ENCODE measurements at regions not wholly inside any gene's neighbourhood (a gene's known extent, or its start where the extent isn't known, plus 50 kb on each side); places are given as distances from the start of the nearest gene placed in this dataset.
A peak's percentile ranks its signal among the peaks of the same experiment; 100 is the strongest.

DNA sequence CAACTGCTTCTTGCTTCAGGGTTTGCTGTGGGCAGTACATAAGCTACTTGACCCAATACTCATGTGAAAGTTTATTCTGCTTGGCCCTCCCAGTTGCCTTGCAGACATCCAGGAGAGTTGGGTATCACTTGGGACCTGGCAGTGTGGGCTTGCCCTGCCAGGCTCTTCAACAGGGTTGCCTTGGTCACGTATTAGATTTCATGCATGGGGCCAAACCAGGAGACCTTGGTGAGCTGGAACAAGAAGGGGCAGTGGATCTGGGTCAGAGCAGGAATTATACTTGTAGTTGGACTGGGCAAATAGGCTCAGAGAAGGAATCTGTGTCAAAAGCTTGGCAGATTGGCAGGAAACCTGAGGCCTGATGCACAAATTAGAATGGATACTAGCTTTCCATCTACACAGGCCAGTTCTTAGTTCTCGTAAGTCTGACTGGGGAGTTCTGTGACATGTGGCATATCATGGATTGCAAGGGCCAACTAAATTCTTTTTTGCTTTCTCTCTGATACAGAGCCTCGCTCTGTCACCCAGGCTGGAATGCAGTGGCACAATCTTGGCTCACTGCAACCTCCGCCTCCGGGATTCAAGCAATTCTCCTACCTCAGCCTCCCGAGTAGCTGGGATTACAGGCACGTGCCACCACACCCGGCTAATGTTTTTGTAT lies 192.6 kb upstream of the SERP2 start:
- TF ChIP-seq, protein P1, sequence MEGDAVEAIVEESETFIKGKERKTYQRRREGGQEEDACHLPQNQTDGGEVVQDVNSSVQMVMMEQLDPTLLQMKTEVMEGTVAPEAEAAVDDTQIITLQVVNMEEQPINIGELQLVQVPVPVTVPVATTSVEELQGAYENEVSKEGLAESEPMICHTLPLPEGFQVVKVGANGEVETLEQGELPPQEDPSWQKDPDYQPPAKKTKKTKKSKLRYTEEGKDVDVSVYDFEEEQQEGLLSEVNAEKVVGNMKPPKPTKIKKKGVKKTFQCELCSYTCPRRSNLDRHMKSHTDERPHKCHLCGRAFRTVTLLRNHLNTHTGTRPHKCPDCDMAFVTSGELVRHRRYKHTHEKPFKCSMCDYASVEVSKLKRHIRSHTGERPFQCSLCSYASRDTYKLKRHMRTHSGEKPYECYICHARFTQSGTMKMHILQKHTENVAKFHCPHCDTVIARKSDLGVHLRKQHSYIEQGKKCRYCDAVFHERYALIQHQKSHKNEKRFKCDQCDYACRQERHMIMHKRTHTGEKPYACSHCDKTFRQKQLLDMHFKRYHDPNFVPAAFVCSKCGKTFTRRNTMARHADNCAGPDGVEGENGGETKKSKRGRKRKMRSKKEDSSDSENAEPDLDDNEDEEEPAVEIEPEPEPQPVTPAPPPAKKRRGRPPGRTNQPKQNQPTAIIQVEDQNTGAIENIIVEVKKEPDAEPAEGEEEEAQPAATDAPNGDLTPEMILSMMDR (IDR thresholded peaks at IDR 0.05) = no peak

DNA sequence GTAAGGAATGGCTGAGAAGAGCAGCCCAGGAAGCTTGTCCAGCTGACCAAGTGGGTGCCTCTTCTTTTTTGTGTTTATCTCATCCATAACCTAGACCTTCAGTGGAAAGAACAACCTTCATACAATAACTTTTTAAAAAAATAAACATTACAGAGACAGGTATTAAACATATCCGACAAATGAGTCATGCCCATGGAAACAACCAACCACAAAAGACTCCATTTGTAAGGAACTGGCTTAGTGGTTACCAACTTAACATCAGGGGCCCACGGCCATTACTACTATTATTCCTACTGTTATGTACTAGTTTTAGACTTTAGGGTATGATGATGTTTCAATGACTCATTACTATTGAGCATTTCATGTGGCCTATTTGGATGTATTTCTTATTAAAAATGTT lies 191.7 kb upstream of the SERP2 start:
- TF ChIP-seq, protein P1 (IDR thresholded peaks at IDR 0.05) = no peak

DNA sequence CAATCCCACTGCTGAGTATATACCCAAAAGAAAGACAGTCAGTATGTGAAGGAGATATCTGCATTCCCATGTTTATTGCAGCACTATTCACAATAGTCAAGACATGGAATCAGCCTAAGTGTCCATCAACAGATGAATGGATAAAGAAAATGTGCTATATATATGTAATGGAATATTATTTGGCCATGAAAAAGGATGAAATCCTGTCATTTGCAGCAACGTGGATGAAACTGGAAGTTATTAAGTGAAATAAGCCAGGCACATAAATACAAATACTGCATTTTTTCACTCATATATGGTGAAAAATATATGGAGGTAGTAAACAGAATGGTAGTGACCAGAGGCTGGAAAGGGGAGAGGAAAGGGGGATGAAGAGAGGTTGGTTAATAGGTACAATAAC lies 188.9 kb upstream of the SERP2 start:
- TF ChIP-seq, protein P1 (IDR thresholded peaks at IDR 0.05) = no peak

DNA sequence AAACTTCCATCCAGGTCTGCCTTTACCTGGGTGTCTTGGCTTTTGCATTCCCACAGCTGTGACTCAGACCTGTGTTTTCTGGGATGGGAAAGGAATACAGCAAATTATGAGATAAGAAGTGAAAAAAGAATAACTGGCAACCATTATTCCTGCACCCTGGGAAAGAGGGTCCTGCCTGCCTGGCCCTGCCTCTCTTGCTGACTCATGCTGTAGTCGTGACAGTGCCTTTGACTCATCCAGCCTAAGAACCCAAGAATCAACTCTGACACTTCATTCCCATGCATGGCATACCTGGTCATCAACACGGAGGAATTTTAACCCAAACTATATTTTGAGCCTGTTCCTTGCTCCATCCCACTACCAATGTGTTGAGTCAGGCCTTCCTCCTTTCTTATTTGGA lies 185.4 kb upstream of the SERP2 start:
- TF ChIP-seq, protein P1 (IDR thresholded peaks at IDR 0.05) = no peak

DNA sequence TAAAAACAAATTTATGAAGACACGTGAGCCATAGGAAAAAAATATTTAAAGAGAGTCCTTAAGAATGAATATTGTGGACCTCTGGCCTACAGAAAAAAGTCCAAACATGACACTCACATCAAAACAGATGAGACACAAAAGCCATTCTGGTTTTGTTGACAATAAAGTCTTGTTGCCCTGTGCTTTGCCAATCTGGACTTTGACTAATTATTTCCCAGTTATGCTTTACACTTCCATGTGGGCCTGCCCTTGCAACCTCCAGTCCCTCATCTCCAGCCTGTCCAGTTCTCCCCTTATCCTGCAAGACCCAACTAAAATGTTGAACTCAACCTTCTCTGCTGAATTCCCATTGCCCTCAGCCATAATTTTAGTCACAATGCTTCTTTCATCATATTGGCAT lies 184.5 kb upstream of the SERP2 start:
- TF ChIP-seq, protein P1 (IDR thresholded peaks at IDR 0.05) = no peak

DNA sequence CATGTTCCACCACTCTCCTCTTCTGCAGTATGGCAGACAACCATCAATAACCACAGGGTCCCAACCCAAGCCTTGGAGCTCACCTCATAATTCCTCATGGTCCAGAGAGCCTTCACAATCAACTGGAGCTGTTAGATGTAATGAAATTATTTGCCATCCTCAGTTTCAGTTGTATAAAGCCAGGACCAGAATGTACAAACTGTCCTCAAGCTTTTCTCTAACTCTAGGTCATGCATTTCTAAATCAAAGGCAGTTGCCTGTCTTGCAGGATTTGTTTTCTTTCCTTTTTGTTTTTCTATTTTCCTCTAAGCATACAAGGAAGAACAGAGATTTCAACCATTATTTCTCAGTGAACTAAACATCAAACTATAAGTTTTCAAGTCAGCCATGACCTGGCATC lies 182.5 kb upstream of the SERP2 start:
- TF ChIP-seq, protein P1 (IDR thresholded peaks at IDR 0.05) = no peak

DNA sequence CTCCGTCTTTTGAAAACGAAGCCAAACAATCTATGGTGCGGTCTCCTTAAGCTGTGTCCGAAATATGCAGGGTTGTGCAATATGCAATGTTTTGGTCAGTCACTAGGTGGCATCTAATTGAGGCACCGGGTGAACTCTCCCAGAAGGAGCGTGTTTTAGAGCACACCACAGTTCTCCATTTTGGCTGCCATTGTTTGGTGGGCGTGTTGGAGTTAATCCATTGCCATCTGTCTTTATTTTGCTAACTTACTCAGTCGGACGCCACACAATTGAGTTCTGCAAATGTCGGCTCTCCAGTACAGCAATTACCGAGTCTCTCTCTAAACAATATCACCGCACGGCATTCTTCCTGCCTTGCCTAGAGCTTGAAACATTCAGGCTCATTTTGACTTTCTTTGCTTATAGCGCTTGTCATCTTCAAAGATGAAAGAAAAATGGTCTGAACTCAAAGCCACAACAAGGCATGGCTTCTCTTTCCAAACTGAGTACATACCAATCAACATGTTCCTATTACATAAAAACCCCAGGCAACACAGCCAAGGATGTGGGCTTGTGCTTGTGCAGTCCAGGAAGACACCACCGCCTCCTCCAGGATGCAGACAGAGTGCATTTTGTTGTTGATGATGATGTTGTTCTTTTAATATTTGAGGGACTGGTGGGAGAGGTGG lies 182.0 kb upstream of the SERP2 start:
- TF ChIP-seq, protein P1 (IDR thresholded peaks at IDR 0.05) = peak; percentile 61

Measured in LNCAP (cell line).